Fibroblast of peridontal ligament (primary cell): ENCODE measurements at regions not wholly inside any gene's neighbourhood (a gene's known extent, or its start where the extent isn't known, plus 50 kb on each side); places are given as distances from the start of the nearest gene placed in this dataset.

ENCODE experiments used
- DNase-seq: peaks from one replicate; pipeline ENCODE4 v3.0.0-alpha.2; 2010; ENCODE audit errors: extremely low read depth

DNA sequence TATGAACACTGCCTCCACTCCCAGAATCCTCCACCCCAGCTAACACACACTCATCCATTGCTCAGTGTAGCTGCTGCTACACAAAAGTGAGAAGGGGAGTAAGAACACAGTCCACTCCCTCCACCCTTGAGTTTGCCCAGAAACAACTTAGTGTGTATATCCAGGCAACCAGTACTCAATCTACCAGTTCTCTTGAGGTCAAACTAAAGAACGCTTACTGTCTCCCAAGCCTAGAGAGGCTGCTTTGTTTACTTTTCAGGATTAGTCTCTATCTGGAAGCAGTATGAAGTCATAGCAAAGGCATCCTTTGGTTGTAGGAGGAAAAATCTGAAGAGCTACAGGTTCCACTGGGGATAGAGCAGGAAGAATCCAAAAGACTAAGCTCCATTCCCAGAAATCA lies 296.3 kb downstream of the KCNN2 start:
- no peak for DNase-seq

DNA sequence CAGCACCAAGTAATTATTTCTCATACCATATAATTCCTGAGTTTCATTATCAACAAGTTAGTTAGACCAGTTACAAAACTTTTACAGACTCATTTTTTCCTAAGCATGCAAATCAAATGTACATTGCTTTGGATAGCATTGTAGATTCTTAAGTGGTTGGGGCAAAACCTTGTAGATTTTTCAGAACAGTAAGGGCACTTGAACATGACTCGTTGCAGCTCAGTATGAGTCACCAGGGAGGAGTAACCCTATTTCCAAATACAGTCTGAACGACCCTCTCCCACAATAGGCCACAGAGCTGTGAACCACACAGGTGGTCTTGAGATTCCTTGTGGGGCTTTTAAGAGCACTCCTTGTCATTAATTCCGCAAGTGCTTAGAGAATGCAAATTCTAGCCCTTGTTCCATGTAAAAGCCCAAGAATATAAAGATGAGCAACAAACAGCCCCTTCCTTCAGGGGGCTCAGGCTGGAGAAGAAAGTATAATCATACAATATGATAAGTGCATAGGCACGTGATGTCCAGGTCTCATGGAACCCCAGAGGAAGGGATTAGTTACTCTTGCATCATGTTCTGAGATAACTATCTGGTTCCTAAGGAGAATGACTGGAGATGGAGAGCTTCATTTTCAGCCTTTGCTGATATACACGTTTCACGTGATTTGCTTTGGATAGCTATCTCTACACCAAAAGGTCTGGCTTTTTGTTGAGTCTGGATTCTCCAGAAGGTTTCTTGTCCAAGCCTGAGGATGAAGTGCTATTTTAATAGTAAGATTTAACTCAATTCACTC lies 295.7 kb downstream of the KCNN2 start:
- no peak for DNase-seq

DNA sequence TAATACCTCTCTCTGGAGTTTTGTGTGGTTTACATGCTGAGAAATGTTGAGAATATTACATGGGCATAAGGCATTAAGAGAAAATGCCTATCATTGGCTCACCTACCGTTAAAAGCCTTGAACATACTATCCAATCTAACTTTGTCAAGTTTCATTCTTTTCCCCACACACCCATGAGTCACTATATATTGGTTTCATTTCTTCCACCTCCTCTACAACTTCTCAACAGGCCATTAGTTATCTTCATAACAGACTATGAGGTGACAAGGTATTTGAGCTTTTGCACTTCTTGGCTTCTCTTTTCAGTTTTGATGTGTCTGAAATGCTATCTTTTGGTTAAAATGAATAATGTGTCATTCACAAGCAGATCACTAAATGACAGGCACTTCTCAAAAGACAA lies 288.0 kb downstream of the KCNN2 start:
- DNase-seq, result no peak

DNA sequence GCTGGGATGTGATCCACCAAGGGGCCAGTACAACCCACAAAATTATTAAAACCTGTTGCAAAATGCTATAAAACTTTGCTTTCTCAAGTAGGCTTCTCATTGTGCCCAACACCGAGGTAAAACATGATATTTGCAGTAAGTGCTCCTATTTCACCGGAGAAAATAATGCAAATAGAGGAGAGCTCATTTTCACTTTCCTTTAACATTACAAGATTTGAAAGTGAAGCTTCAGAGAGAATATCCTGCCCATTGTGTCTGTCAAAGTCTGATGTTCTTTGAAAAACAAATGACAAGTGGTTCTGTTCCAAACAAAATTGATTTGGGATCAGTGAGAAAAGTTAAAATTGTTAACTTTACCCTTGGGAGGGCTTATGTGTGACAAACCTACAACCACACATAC lies 287.1 kb downstream of the KCNN2 start:
- DNase-seq, result no peak

DNA sequence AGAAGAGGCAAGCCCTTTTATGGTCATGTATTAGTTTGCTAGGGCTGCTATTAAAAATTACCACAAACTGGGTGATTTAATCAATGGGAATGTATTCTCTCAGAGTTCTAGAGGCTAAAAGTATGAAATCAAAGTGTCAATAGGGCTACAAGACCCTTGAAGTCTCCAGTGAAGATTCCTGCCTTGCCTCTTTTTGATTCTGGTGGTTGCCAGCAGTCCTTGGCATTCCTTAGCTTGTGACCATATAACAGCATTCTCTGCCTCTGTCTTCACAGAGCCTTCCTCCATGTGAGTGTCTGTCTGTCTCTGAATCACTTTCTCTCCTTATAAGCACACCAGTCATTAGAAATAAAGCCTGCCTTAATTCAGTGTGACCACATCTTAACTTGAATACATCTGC lies 282.7 kb downstream of the KCNN2 start:
- DNase-seq, result no peak

DNA sequence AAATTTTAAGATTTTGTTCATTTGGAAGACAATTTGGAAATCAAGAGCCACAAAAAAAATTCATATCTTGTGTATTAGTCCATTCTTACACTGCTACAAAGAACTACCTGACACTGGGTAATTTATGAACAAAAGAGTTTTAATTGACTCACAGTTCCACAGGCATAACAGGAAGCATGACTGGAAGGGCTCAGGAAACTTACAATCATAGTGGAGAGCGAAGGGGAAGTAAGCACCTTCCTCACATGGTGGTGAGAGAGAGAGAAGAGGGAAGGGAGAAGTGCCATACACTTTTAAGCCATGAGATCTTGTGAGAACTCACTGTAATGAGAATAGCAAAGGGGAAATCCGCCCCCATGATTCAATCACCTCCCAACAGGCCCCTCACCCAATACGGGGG lies 274.4 kb downstream of the KCNN2 start:
- DNase-seq, result no peak

DNA sequence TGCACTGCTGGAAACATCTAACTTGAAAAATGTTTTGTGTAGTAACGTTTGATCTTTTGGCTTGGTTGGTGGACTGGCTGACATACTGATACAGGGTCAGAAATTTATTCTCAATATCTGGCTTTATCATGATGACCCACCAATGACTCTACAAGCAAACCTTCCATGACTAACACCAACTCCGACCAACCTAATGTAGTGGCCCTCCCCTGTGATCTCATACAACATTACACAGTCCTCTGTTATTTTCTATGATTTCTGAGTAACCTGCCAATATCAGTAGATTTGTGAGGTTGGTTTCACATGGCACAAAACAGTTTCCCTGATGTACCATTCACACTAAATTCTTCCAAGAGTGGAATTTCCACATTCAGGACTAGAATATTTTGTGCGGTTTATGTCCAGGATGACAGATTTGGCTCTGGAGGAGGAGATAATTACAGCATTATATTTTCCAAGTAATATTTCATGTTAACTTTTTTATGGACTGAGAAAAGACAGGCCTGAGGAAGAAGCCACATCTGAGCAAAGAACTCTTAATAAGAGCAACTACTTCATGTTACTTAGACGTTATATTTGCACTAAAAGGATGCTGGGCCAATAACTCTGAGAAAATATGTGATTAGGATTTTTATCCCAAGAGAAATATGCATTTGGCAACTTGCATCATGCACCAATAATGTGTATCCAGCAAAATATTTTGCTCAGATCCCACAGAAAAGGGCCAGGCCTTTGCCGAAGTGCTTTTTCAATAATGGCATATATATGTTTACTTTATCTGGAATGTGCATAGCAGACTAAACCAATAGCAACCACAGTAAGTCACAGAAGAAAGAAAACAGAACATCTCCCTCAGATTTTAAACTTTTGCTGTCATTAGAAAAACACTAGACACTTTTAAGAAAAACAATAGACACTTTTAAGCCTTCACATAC lies 273.4 kb downstream of the KCNN2 start:
- DNase-seq, result no peak

DNA sequence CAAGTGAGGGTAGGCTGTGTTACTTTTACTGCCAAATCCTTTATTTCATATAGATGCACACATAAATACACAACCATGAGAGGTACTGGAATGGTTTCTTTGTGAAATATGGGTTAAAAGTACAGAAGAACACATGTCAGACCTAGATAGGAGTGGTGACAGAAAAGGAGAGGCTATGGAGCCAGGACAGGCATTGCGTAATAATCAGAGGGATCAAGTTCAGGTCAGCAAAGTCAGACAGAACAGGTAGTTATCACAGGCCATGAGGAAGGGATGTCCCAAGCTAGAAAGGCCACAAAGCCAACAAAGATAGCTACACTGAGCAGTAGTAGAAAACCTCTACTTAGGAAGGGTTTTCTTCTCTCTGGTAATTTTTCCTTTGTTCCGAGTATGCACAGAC lies 272.6 kb downstream of the KCNN2 start:
- no peak for DNase-seq

DNA sequence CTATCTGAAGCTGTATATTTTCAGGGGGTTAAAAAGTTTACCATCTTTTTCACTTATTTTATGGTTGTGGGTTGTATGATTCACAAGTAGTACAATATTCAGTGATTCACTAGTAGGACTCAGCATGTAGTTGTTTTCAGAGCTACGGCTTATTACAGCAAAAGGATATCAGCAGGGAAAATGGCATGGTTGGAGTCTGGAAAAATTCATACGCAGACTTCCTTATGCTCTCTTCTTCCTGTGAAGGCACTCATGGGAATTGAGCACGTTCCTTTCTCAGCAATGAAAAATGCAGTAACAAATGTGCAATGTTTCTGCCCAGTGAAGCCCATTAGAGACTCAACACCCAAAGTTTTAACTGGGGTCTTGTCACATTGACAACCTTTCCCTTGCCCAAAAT lies 250.5 kb downstream of the KCNN2 start:
- no peak for DNase-seq

DNA sequence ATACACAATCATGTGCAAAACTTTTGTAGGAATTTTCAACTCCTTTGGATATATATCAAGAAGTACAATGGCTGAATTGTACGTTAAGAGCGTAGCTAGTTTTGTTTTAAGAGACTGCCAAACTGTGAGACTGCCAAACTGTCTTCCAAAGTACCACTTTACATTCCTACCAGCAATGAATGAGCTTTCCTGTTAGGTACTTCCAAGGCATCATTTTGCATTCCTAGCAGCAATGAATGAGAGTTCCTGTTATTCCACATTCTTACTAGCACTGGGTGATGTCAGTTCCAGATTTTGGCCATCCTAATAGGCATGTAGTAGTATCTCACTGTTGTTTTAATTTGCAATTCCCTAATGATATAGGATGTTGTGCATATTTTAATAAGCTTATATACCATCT lies 219.3 kb downstream of the KCNN2 start:
- DNase-seq, result no peak

DNA sequence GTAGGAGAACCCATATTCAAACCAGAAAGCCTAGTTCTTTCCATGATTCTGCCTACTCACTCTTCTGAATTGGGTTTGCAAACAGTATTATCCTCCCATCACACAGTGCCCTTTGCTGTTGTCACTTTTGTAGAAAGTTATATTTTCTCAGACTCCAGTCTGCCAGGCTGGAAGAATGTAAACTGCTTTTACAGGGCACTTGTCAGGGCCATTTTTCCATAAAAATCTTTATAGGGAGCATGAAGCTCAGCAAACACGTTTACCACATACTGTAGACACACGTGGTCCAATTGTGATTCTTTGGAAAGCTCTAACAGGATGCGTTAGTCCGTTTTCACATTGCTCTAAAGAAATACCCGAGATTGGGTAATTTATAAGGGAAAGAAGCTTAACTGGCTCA lies 204.0 kb downstream of the KCNN2 start:
- DNase-seq, result no peak

DNA sequence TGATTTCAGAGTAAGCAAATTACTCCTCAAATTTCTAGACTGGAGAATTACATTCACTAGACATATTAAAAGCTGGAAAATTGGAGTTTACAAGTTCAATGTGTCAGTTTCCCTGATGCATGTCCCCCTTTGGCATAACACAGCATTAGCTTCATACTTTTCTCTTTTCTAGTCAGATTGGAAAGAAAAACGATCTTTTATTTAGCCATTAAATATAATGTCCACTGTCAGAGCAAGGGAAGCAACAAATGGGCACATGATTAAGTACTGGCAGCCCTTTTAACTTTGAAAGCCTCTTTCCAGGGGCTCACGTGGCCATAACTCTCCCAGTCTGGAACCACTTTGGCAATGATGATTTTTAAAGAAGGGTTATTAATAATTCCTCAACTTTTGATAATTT lies 203.3 kb downstream of the KCNN2 start:
- no peak for DNase-seq

DNA sequence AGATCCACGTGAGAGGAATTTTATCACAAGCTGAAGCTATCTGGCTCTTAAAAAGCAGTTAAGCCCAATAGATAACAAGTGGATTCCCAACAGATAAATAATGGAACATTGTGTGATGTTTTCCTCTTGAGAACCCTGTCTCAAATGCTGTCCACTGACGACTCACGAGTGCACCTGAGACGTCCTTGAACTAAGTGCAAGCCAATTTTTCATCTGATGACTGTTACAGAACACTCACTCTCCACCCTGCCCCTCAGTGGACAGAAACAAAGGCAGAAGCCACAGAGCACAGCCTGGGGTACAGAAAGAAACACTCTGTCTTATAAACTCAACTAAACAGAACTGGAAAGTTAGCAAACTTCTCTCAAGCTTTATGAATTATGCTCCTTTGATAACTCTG lies 199.5 kb downstream of the KCNN2 start:
- DNase-seq, result no peak
